H1 (cell line): ENCODE measurements at regions not wholly inside any gene's neighbourhood (a gene's known extent, or its start where the extent isn't known, plus 50 kb on each side); places are given as distances from the start of the nearest gene placed in this dataset.

Experiments used
- TAF7 ChIP-seq: optimal IDR thresholded peaks from 2 replicates; pipeline ENCODE3; 2011; ENCODE audit warnings: low read depth, mild to moderate bottlenecking, inconsistent platforms, low read length, moderate library complexity, borderline replicate concordance

DNA sequence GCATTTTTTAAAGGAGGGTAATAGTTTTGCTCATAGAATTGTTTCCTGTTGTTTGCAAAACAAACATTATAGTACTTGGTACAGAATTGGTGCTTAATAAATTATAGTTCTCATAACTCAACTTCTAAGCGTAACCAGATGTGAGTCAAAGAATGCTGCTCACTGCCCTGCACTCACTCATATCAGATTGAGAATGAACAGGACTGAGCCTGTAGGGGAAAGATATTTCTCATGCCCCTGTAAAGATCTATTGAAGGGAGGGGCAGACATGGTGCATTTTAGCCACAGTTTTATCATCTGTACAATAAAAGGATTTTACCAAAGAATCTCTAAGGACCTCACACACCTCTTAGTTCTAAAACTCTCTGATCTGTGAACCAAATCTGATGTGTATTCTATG is 358.5 kb downstream of the SEC16B start (continued):
- TF ChIP-seq TAF7, result no peak
- TF ChIP-seq, all 59 proteins: peak for 0
